Motor neuron (in vitro differentiated cells): ENCODE measurements at regions not wholly inside any gene's neighbourhood (a gene's known extent, or its start where the extent isn't known, plus 50 kb on each side); places are given as distances from the start of the nearest gene placed in this dataset.
"Not testable (repeated sequence)": the region's sequence is repeated elsewhere in the genome, so short reads cannot be mapped to it uniquely, and the experiment has no call there.

ENCODE experiments used
- ATAC-seq, 8 experiments: fragments of 200-7000 bp; cut with Tn5 transposase; replicated peaks in 6 of 8; 2 replicates each; pipeline ENCODE4 v1.8.0; 2021; ENCODE audit warnings: mild to moderate bottlenecking in 8 of 8, moderate library complexity in 8 of 8
- H3K27ac ChIP-seq, 2 donors: fragments of 250-450 bp; sonication (Bioruptor Pico); 2 replicates each; pipeline ENCODE4 v1.9.0; 2021; ENCODE audit warnings: antibody characterized with exemption in 2 of 2, mild to moderate bottlenecking in 2 of 2, moderate library complexity in 1 of 2
- H3K4me1 ChIP-seq, 2 donors: fragments of 250-450 bp; sonication (Bioruptor Pico); replicated peaks in 1 of 2; 2 replicates each; pipeline ENCODE4 v1.6.1; 2021; ENCODE audit warnings: antibody characterized with exemption in 2 of 2, mild to moderate bottlenecking in 2 of 2, moderate library complexity in 1 of 2
- H3K4me3 ChIP-seq, 5 donors: fragments of 250-450 bp; sonication (Bioruptor Pico); 2 replicates each; pipeline ENCODE4 v1.9.0; 2021; ENCODE audit warnings: antibody characterized with exemption in 5 of 5, mild to moderate bottlenecking in 5 of 5, moderate library complexity in 4 of 5
- WGBS, 10 experiments: fragments of 450-650 bp; shearing (Covaris generic); methylation state at CpG; one replicate each; pipeline ENCODE4 v1.0.0; 2022; 5-methylcytosine and 5-hydroxymethylcytosine counted together
- in situ Hi-C, 9 experiments: fragments of 400-800 bp; cut with MboI; loops; one replicate each; pipeline ENCODE4 v1.15.0; 2021; ENCODE audit warnings: low sequenced_read_pairs in 9 of 9, low pct_unique_long_range_greater_than_20kb in 2 of 9; ENCODE audit not compliant: unreplicated experiment in 9 of 9

DNA sequence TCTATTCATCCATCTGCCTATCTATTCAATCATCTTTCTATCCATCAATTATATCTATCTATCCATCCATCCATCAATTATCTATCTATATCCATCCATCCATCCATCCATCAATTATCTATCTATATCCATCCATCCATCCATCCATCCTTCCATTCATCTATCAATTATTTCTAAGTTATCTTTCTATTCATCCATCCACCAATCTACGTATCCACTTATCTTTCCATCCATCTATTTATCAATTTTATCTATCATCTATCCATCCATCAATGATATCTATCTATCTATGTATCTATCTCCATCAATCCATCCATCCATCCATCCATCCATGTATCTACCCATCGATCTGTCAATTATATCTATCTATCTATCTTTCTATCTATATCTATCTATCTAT is 158.4 kb upstream of the ZKSCAN2 start:
- 0 to 91% (median 69%) methylated on average over 2 of the region's 2 CpGs for WGBS, 10 experiments
- Histone ChIP-seq H3K4me3 (no peak overlapping the region), H3K27ac (no peak overlapping the region), H3K4me1 (peaks cover 0 to 5% of the 10 kb centered on the region in 2 donors)
- no peak for ATAC-seq
- in situ Hi-C loops = no loop called here

DNA sequence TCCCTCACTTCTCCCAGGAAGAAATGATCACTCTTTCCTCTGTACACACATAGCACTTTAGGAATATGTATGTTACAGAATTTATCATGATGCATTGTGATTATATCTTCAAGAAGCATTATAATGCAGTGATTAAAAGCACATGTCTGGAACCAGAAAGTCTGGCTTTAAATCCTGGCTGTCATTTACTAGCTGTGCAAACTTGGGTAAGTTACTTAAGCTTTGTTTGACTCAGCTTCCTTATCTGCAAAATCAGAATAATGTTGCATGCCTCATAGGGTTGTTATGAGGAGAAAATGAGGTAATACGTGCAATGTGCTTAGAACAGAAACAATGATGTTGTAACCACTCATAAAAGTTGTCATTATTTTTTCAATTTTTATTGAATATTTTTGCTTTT is 156.3 kb upstream of the ZKSCAN2 start:
- Histone ChIP-seq H3K4me1 (no peaks in the 10 kb centered on the region), H3K27ac (no peak overlapping the region)
- 0 to 100% (median 41%) methylated on average over 1 of the region's 1 CpG; no CpG with 5 or more reads in 2 of the 10 experiments for WGBS, 10 experiments

DNA sequence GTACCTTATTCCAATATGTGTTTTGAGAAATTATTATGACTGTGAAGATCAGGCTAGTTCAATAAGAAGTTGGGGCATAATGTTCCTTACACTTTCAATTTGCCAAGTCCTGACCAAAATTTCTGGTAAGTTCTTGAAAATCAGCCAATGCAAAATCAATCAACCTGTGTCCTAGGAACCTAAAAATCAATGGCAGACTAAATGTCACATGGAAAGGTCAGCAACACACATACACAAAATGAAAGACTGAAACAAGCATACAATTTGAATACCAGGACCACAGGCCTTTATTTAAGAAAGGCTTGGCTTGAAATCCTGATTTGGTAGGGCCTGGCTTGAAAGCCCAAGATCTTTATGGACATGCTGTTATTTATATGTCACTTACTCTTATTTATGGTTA is 155.5 kb upstream of the ZKSCAN2 start:
- in situ Hi-C loops = no loop called here

More for the DNA sequence above, 156.3 kb upstream of the ZKSCAN2 start:
- ATAC-seq = peak in 1 of 8 experiments; percentile 35
- H3K4me3 ChIP-seq = no peak overlapping the region
- in situ Hi-C loops = no loop called here

DNA sequence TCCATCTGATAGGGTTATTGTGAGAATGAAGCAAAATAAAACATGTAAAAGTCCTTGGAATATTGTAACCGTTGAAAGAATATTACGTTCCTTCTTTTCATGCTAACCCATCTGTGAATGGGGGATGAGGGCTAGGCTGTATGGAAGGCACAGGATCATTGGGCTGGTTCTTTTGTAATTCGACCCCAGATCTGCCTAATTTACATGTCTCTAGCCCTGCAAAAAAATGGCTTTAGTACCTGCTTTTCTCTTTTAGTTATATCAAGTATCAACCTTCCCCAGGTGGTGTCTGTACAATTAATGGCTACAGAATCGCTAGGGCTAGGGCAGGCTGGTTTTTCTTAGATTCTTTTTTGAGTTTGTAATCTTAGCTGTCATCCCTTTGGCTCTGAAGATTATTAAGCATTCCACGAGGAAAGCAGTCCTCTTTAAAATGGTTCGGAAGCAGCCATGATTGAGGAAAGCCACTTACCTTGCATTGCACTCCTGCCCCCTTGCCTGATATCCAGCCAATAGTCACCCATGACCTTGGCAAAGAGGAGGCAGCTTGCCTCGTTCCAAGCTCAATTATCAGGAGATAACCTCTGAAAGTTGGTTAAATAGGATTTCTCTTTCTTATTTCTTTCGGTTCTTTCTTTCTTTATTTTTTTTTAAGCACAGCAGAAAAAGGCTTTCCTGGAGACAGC is 153.9 kb upstream of the ZKSCAN2 start:
- WGBS, 10 experiments = 0 to 100% (median 61%) methylated on average over 2 to 8 of the region's 8 CpGs
- H3K4me1 ChIP-seq = no peaks in the 10 kb centered on the region
- in situ Hi-C loops = no loop called here
- H3K4me3 ChIP-seq = no peak overlapping the region
- no peak overlapping the region for H3K27ac ChIP-seq
- ATAC-seq = no peak

More for the DNA sequence above, 155.5 kb upstream of the ZKSCAN2 start:
- H3K4me3 ChIP-seq = no peak overlapping the region
- H3K27ac ChIP-seq = no peak overlapping the region
- H3K4me1 ChIP-seq = no peaks in the 10 kb centered on the region
- ATAC-seq = no peak

DNA sequence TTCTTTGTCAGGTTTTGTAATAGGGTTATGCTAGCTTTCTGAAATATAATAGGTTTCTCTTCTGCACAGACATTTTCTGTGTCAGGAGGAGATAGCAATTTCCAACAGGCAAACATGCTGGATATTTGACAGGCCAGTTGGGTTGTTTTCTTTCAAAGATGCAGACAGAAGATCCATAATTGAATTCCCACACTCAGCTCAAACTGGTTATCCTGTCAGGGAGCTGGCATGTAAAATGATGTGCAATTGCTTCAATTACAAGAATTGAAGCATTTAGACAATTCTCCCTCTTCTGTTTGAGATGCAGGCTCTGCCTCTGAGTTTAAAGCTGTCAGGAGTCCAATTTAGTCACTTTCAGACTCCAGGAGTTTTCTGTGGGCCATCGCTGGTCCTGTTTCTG is 146.2 kb upstream of the ZKSCAN2 start:
- Histone ChIP-seq H3K27ac (no peak overlapping the region), H3K4me3 (no peak overlapping the region), H3K4me1 (no peaks in the 10 kb centered on the region)
- in situ Hi-C loops = no loop called here
- WGBS, 10 experiments = 67 to 100% (median 100%) methylated on average over 1 of the region's 1 CpG; no CpG with 5 or more reads in 7 of the 10 experiments
- ATAC-seq = no peak

DNA sequence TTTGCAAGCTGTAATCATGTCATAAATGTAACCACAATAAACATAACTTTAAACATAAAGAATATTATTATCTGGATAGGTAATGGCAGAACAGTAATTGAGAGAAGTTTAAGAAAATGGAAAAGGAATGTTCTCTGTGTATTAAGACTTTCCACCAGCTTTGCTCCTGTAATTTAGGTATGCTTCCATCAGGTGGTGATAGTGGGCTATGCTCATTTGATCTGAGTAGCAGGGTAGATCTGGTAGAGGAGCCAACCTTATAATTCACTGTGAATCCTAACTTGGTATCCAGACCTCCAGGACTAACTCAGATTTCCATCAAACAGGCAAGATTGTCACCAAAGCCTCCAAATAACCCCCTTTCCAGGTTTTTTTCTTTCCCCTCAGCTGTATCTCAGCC is 137.9 kb upstream of the ZKSCAN2 start:
- no peak for ATAC-seq
- Histone ChIP-seq H3K27ac (no peak overlapping the region), H3K4me3 (no peak overlapping the region), H3K4me1 (no peaks in the 10 kb centered on the region)
- in situ Hi-C loops = no loop called here

DNA sequence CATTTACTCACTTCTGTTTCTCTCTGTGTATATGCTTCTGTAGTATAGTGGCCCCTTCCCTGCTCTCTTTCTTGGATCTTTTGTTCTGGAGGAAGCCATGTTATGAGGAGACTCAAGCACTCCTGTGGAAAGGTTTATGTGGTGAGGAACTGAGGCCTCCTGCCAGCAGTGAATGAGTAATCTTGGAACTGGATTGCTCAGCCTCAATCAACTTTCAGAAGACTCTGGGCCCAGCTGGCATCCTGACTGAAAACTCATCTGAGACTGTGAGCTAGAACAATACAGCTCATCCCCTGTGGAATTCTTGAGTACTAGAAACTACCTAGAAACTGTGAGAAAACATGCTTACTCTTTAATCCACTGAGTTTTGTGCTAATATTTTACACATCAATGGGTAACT is 133.1 kb upstream of the ZKSCAN2 start:
- H3K4me1 ChIP-seq = no peaks in the 10 kb centered on the region
- no peak overlapping the region for H3K4me3 ChIP-seq
- H3K27ac ChIP-seq = no peak overlapping the region
- in situ Hi-C loops = no loop called here
- ATAC-seq = no peak

DNA sequence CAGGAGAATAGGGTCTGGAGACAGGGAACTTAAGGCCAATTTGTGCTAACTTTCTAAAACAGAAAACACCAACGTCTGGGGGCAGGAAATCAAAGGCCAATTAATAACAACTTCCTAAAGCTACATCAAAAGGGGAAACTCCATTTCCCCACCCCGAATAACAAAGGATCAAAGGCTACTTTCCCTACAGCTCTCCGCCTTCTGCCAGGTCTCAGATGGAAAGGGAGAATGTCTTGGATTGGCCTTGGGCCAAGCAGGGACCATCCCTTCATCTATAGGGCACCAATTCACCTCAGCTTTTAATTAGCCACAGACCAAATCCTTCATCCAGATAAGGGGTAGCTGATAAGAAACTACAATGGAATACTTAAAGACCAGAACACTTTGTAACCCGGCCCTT is 116.9 kb upstream of the ZKSCAN2 start:
- 0 to 60% (median 26%) methylated on average over 1 to 4 of the region's 4 CpGs; no CpG with 5 or more reads in 2 of the 10 experiments for WGBS, 10 experiments
- in situ Hi-C loops = no loop called here
- Histone ChIP-seq H3K4me1 (no peaks in the 10 kb centered on the region), H3K27ac (no peak overlapping the region), H3K4me3 (no peak overlapping the region)
- ATAC-seq = no peak

DNA sequence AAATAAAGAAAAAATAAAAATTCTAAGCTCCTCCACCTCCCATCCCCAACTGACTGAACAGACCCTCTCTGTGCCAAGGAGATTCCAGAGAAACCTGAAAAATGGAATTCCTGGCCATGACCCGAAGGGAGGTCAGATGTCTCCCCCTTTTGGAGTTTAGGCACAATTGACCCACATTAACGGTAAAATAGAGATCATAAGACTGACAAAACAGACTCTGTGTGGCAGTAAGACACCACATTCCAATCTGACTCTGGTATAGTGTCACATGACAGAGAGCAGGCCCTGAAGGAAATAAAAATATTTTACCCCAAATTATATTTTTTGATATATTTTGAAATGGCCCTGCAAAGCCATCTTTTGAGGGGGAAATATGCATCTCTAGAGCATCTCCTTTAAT is 115.1 kb upstream of the ZKSCAN2 start:
- Histone ChIP-seq H3K27ac (no peak overlapping the region), H3K4me1 (no peaks in the 10 kb centered on the region), H3K4me3 (no peak overlapping the region)
- ATAC-seq = no peak
- in situ Hi-C loops = no loop called here
- WGBS, 10 experiments = 0 to 85% (median 64%) methylated on average over 1 to 2 of the region's 2 CpGs; no CpG with 5 or more reads in 2 of the 10 experiments

DNA sequence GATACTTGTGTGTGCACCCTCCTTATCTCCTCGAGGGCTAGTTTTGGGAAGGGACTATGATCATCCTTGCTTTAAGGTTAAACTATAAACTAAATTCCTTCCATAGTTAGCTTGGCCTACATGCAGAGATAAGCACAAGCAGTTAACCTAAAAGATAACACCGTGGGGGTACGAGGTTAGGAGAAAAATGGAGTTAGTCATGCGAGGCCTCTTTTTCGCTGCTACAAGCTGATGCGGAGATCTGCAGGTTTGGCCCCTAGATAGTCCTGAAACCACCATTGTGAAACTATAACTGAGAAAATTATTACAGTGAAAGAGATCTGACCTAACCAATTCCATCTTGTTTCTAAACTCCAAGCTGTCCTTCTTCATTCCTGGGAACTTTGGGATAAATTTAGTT is 113.7 kb upstream of the ZKSCAN2 start:
- in situ Hi-C loops = no loop called here

DNA sequence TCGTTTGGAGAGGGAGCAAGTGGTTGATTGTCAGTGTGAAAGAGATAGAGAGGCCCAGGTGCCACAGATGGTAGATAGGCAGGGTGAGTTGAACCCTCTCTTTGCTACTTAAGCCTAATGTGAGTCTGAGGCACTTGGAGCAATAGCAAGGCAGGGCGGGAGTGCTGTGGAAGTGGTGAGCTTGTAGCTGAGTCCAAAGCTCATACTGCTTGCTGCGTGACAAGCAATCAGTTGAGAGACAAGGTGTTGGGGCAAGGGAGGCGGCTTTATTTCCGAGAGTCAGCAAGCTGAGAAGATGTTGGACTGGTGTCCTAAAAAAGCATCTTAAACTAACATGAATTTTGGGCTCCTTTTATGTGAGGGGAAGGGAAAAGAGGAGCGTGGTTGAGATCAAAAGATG is 112.9 kb upstream of the ZKSCAN2 start:
- Histone ChIP-seq H3K4me1 (no peaks in the 10 kb centered on the region), H3K4me3 (no peak overlapping the region), H3K27ac (no peak overlapping the region)
- in situ Hi-C loops = no loop called here
- ATAC-seq = no peak
- WGBS, 10 experiments = 0 to 94% (median 58%) methylated on average over 1 to 5 of the region's 6 CpGs; no CpG with 5 or more reads in 2 of the 10 experiments

More for the DNA sequence above, 113.7 kb upstream of the ZKSCAN2 start:
- Histone ChIP-seq H3K4me3 (no peak overlapping the region), H3K4me1 (no peaks in the 10 kb centered on the region), H3K27ac (no peak overlapping the region)
- WGBS, 10 experiments = 0 to 97% (median 71%) methylated on average over 2 to 6 of the region's 6 CpGs; no CpG with 5 or more reads in 1 of the 10 experiments
- ATAC-seq = no peak

DNA sequence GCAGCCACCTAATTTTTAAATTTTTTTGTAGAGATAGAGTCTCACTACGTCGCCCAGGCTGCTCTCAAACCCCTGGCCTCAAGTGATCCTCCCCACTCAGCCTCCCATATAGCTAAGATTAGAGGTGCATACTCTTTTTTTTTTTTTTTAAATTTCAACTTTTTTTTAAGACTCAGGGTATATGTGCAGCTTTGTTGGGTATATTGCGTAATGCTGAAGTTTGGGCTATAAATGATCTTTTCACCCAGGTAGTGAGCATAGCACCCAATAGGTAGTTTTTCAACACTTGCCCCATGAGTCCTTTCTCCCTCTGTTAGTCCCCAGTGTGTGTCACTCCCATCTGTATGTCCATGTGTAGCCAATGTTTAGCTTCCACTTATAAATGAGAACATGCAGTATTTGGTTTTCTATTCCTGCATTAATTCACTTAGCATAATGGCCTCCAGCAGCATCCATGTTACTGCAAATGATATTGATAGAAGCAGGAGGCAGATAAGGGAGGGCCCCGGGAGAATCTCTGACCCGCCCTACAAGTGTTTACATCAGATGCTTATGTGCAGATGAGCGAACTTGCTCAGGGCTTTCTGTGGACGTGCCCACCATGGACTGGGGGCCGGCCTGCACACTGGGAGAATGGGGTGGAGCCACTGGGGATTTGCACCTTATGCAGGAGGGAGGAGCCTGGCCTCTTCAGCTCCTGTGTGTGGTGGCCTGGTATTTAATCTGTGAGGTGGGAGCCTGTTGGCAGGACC is 110.3 kb upstream of the ZKSCAN2 start:
- 38 to 100% (median 78%) methylated on average over 1 to 7 of the region's 8 CpGs; no CpG with 5 or more reads in 1 of the 10 experiments for WGBS, 10 experiments
- no peaks in the 10 kb centered on the region for H3K4me1 ChIP-seq
- in situ Hi-C loops = no loop called here

DNA sequence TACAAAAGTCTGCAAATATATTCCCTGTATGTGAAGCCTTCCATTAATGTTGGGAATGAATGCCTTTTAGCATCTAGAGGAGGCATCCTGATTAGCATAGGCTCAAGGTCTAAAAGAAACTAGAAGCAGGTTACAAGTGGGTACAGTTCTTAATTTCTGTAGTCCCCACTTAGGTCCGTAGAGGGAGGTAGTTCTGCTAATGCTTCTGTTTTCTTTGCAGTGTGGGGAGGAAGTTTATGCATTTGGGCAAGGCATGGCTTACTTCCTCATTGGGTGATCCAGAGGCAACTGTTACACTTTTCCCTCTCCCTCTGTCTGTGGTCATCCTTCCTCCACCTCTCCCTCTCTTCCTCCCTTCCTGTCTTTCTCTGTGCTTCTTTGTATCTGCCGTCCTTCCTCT is 108.4 kb upstream of the ZKSCAN2 start:
- no peak for ATAC-seq
- H3K4me3 ChIP-seq = no peak overlapping the region

More for the DNA sequence above, 110.3 kb upstream of the ZKSCAN2 start:
- H3K27ac ChIP-seq = no peak overlapping the region
- H3K4me3 ChIP-seq = no peak overlapping the region
- peak in 3 of 8 experiments; percentile 58 to 89 (median 87) for ATAC-seq

DNA sequence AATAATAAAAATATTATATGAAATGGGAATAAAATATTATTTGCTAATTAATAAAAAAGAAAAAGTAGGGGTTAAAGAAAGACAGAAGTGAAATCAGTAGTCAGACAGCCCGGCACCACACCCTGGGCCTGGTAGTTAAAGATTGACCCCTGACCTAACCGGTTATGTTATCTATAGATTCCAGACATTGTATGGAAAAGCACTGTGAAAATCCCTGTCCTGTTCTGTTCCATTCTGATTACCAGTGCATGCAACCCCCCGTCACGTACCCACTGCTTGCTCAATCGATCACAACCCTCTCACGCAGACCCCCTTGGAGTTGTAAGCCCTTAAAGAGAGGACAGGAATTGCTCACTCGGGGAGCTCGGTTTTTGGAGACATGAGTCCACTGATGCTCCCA is 101.9 kb upstream of the ZKSCAN2 start:
- H3K4me3 ChIP-seq, in situ Hi-C loops, H3K4me1 ChIP-seq, ATAC-seq, H3K27ac ChIP-seq: not testable (repeated sequence)
- 14 to 100% (median 87%) methylated on average over 2 to 5 of the region's 8 CpGs; no CpG with 5 or more reads in 3 of the 10 experiments for WGBS, 10 experiments

More for the DNA sequence above, 108.4 kb upstream of the ZKSCAN2 start:
- H3K4me1 ChIP-seq = no peaks in the 10 kb centered on the region
- WGBS, 10 experiments = 0 to 100% (median 73%) methylated on average over 1 to 2 of the region's 2 CpGs; no CpG with 5 or more reads in 2 of the 10 experiments
- H3K27ac ChIP-seq = no peak overlapping the region
- in situ Hi-C loops = no loop called here
